Epithelial cell of proximal tubule (primary cell): ENCODE measurements at regions not wholly inside any gene's neighbourhood (a gene's known extent, or its start where the extent isn't known, plus 50 kb on each side); places are given as distances from the start of the nearest gene placed in this dataset.
"Not testable (repeated sequence)": the region's sequence is repeated elsewhere in the genome, so short reads cannot be mapped to it uniquely, and the experiment has no call there.

Experiments used
- DNase-seq: peaks from one replicate; pipeline ENCODE4 v3.0.0-alpha.2; 2011; ENCODE audit warnings: low read depth
- H3K4me3 ChIP-seq: 2 replicates; pipeline ENCODE4 v1.5.1; 2011; ENCODE audit warnings: low read depth, mild to moderate bottlenecking, low read length
- CTCF ChIP-seq: conservative IDR thresholded peaks from 2 replicates; pipeline ENCODE4 v1.5.1; 2012; ENCODE audit warnings: low read depth, mild to moderate bottlenecking, low read length

GRCh38 chr16:29130131-29130711 is 145.4 kb downstream of the LAT start:
- not testable (repeated sequence) for H3K4me3 ChIP-seq, DNase-seq

DNA sequence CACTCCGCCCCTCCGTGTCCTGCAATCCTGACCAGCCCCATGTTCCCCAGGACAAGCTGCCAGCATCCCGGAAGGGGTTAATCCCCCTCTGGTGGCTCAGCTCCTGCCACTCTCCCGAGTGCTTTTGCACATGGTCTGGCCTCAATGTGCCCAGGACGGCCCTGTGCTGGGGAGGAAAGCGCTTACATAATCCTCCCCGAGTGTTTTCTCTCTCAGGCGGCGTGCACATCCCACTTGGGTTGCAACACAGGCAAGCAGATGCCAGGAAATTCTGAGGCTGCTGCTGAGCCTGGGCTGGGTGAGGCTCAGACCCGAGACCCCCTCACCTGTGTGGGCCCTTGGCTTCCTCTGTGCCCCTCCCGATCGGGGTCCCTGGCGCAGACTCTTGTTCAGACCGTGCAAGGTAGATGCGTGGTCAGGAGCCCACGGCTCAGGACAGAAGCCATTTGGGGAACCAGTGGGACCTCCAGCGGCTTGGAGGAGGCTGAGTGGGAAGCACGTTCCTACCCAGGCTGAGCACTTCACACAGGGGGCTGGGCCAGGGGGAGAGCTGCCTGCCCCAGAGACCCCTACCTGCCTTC is 144.7 kb downstream of the LAT start:
- not testable (repeated sequence) for H3K4me3 ChIP-seq, DNase-seq

DNA sequence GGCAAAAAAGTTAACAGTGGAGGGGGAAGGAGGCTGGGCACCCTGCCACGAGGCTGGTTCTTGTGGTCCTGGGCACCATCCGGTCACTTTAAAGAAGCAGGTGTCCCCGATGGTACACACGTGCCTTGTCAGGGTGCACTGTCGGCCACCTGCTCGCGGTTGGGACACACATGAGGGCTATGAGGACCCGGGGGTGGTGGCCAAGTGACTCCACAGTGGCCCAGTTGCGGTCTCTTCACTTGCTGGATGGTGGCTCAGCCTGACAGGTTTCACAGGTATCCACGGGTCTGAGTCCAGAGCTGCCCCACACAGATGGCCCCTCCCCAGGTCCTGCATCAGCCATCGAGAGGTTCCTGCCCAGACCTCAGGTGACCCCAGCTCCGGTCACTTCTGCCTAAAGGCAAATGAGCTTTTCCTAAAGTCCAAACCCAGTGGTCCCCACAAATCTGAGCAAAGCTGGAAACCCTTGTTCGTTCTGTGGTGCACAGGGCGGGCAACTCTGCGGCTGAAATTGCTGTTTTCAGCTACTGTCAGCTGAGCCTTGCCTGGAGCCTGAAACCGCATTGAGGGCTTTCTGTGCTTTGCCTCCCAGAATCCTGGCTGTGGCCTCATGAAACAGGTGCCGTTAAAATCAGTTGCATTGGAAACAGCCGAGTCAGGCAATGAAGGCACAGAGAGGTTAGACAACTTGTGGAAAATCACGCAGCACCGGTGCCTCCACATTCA is 144.0 kb downstream of the LAT start:
- not testable (repeated sequence) for H3K4me3 ChIP-seq

DNA sequence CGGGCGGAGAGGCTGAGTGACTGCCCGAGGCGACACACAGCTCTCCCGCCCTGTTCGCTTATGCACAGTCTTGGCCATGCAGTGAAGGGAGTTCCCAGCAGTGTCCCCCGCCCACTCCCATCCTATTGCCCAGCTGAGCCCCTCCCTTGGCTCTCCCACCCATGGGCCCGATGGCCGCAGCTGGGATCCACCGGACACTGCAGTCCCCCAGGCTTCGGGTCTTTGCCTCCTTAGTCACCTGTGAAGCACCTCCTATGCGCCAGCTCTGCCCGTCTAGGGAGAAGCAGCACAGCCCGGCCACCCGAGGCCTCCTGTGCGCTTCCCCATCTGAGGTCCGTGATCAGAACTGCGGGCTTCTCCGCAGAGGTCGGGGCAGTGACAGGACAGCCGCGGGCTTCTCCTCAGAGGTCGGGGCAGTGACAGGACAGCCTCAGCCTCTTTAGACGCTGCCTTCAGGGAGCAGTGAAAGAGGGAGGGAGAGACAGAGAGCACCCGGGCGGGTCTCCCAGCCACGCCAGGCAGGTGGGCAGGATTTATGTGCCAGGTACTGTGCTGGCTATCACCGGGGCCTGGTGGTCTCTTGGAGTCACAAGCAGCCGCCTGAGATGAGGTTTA is 143.1 kb downstream of the LAT start:
- DNase-seq, H3K4me3 ChIP-seq: not testable (repeated sequence)

More for the DNA sequence above, 144.0 kb downstream of the LAT start:
- not testable (repeated sequence) for DNase-seq

GRCh38 chr16:29126616-29127015 is 141.8 kb downstream of the LAT start:
- H3K4me3 ChIP-seq = no peak overlapping the region
- no peak for DNase-seq
- TF ChIP-seq CTCF = no peak

DNA sequence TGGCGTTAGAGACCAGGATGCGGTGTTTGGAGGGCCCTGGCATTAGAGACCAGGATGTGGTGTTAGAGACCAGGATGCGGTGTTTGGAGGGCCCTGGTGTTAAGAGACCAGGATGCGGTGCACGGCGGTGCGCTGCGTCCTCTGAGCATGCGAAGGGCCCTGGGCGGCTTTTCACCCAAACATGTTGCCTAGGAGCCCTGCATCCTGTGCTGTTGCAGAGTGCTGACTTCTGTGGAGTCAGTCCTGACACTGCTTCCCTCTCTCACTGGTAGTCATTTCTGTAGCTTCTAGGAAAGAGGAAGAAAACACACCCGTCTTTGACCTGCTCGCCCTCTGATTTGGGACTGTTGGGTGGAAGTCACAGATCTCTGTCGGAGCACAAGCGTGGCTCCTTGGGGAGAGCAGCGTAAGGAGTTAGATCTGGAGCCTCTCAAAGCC is 141.2 kb downstream of the LAT start:
- TF ChIP-seq CTCF = no peak
- no peak overlapping the region for H3K4me3 ChIP-seq
- DNase-seq = no peak

DNA sequence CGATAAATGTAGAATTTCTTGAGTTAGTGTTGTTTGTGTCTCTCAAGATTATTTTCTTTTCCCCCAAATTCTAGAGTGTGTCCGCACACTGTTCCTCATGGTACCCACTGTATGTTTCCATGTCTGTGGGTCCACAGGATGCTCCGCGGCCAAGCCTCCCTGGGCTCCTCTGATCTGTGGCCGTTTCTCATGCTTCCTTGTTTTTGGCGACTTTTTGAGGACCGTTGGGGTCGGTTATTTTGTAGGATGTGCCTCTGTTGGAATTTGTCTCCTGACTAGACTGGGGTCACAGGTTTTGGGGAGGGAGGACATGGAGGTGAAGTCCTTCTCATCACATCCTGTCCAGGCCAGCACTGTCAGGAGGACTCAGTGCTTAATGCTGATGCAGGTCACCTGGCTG is 140.0 kb downstream of the LAT start:
- no peak for DNase-seq
- H3K4me3 ChIP-seq = no peak overlapping the region
- no peak for TF ChIP-seq CTCF

DNA sequence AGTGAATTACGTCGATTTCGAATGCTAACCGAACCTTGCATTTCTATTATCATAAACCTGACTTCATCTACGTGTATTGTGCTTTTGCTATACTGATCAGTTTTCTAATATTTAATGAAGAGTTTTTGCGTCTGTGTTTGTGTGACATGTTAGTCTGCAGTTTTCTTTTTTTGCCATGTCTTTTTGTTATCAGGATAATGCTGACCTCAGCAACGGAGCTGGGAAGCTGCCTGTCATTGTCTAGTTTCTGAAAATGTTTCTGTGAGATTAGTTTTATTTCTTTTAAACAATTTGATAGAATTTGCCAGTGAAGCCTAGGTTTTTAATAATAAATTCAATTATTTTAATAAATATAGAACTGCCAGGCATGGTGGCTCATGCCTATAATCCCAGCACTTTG is 139.3 kb downstream of the LAT start:
- not testable (repeated sequence) for H3K4me3 ChIP-seq, DNase-seq

- not testable (repeated sequence) for DNase-seq, H3K4me3 ChIP-seq
These were observed 135.8 kb downstream of the LAT start for GRCh38 chr16:29120680-29121079.

GRCh38 chr16:29118301-29118957 is 133.6 kb downstream of the LAT start:
- H3K4me3 ChIP-seq = not testable (repeated sequence)

More at GRCh38 chr16:29118301-29118957, 133.6 kb downstream of the LAT start:
- not testable (repeated sequence) for DNase-seq
